K562 (cell line): ENCODE measurements at regions not wholly inside any gene's neighbourhood (a gene's known extent, or its start where the extent isn't known, plus 50 kb on each side); places are given as distances from the start of the nearest gene placed in this dataset.

ENCODE experiments used
- ATAC-seq: fragments of 200-7000 bp; cut with Tn5 transposase; 3 replicates; pipeline ENCODE4 v1.9.1; 2020; ENCODE audit warnings: moderate library complexity
- BruUV-seq: library from RNA; stranded (reverse); fragments of 400-500 nt; replicated peaks from 2 replicates; lab custom pipeline; 2021; lab: Mats Ljungman, UMichigan
- CTCF ChIA-PET: fragments of 300-600 bp; formaldehyde crosslinking; extraction: SDS; loops from one replicate; lab custom pipeline; 2021; ENCODE audit warnings: low intra/inter-chr PET ratio; lab: Yijun Ruan, JAX
- POLR2A ChIA-PET: fragments of 300-600, 350-650 bp; sonication (Branson Sonifier 250); formaldehyde crosslinking; extraction: SDS; loops from one replicate; lab custom pipeline; 2021; ENCODE audit warnings: antibody characterized with exemption, inconsistent platforms; lab: Yijun Ruan, JAX
- DNase-seq, 4 experiments: peaks; one replicate each; pipeline versions ENCODE4 v3.0.0 to v3.0.0-alpha.2; 2011 to 2018; ENCODE audit warnings: low spot score in 3 of 4, mixed read lengths in 3 of 4; ENCODE audit errors: extremely low read depth in 1 of 4
- FAIRE-seq: peaks from 2 replicates; lab custom pipeline; 2011; peaks lifted over from hg19 to GRCh38; lab: Jason Lieb, UNC
- H2AFZ ChIP-seq: 2 replicates; pipeline ENCODE4 v1.6.0; 2011; ENCODE audit warnings: low read depth, low read length, control low read depth, inconsistent platforms
- H3K27ac ChIP-seq: fragments of 200-600 bp; 3 replicates; pipeline ENCODE4 v1.8.0; 2011; ENCODE audit warnings: low read depth, mild to moderate bottlenecking, control low read depth, inconsistent platforms, low read length, moderate library complexity, mixed read lengths; ENCODE audit errors: extremely low read depth
- H3K27me3 ChIP-seq, 2 experiments: fragments of 300-600 bp in 1 of 2; 2 replicates in 1 of 2; 3 replicates in 1 of 2; pipeline versions ENCODE4 v1.6.0 to v1.8.0; 2011; ENCODE audit warnings: inconsistent platforms in 2 of 2, low read length in 2 of 2, mild to moderate bottlenecking in 1 of 2, mixed read lengths in 1 of 2, moderate library complexity in 1 of 2; ENCODE audit not compliant: control insufficient read depth in 2 of 2, insufficient read depth in 2 of 2
- H3K36me3 ChIP-seq: fragments of 300-600 bp; 3 replicates; pipeline ENCODE4 v1.8.0; 2011; ENCODE audit warnings: mild to moderate bottlenecking, low read length, inconsistent platforms; ENCODE audit not compliant: control insufficient read depth, insufficient read depth
- H3K4me1 ChIP-seq, 2 experiments: fragments of 200-600 bp in 1 of 2; replicated peaks in 1 of 2; 2 replicates in 1 of 2; 3 replicates in 1 of 2; pipeline versions ENCODE4 v1.5.1 to v1.8.0; 2011; ENCODE audit warnings: inconsistent platforms in 2 of 2, low read length in 2 of 2, mild to moderate bottlenecking in 1 of 2, mixed read lengths in 1 of 2, moderate library complexity in 1 of 2; ENCODE audit not compliant: control insufficient read depth in 2 of 2, insufficient read depth in 2 of 2
- H3K4me2 ChIP-seq: 2 replicates; pipeline ENCODE4 v1.6.1; 2011; ENCODE audit warnings: low read length, control low read depth, inconsistent platforms, mixed read lengths; ENCODE audit not compliant: insufficient read depth
- H3K4me3 ChIP-seq: fragments of 200-600 bp; sonication (generic), shearing (Covaris generic); 2 replicates; pipeline ENCODE4 v1.5.1; 2016; ENCODE audit warnings: control low read depth, inconsistent platforms
- H3K79me2 ChIP-seq: fragments of 200-600 bp; 3 replicates; pipeline ENCODE4 v1.8.0; 2011; ENCODE audit warnings: low read length, inconsistent platforms; ENCODE audit not compliant: control insufficient read depth, insufficient read depth
- H3K9ac ChIP-seq, 2 experiments: 2 replicates each; pipeline versions ENCODE4 v1.6.0 to v1.6.1; 2011; ENCODE audit warnings: low read depth in 2 of 2, low read length in 2 of 2, control low read depth in 1 of 2, inconsistent platforms in 1 of 2, mild to moderate bottlenecking in 1 of 2, mixed read lengths in 1 of 2; ENCODE audit not compliant: insufficient read depth in 1 of 2
- H3K9me1 ChIP-seq: one replicate; pipeline ENCODE4 v1.6.0; 2011; ENCODE audit warnings: inconsistent platforms, mild to moderate bottlenecking, low read length, moderate library complexity; ENCODE audit not compliant: control insufficient read depth, insufficient read depth
- H3K9me3 ChIP-seq: replicated peaks from 2 replicates; pipeline ENCODE4 v1.5.1; 2011; ENCODE audit warnings: low read depth, low read length, inconsistent platforms; ENCODE audit not compliant: control insufficient read depth, insufficient read depth
- H4K20me1 ChIP-seq: replicated peaks from 2 replicates; pipeline ENCODE4 v1.6.1; 2011; ENCODE audit warnings: low read length, inconsistent platforms, mixed read lengths; ENCODE audit not compliant: control insufficient read depth, insufficient read depth
- CREM ChIP-seq: IDR thresholded peaks from 2 replicates; pipeline ENCODE4 v1.6.1; 2014; ENCODE audit warnings: antibody characterized with exemption, low read depth
- MAFF ChIP-seq: IDR thresholded peaks from 2 replicates; pipeline ENCODE4 v1.6.1; 2012; ENCODE audit warnings: low read length, improper control_type of control experiment
- MAFG ChIP-seq: fragments of 450-650 bp; conservative IDR thresholded peaks from 2 replicates; pipeline ENCODE4 v1.6.1; 2016; ENCODE audit warnings: missing genetic modification characterization, missing compliant biosample characterization
- ZBTB11 ChIP-seq, 3 experiments: fragments of 200-800 bp in 1 of 3; fragments of 250-450 bp in 1 of 3; fragments of 450-650 bp in 1 of 3; sonication (Bioruptor Pico) in 1 of 3; sonication (Bioruptor generic) in 1 of 3; formaldehyde crosslinking in 1 of 3; IDR thresholded peaks; 2 replicates each; pipeline versions ENCODE4 v1.6.1 to v1.8.0; 2016 to 2022; ENCODE audit warnings: mild to moderate bottlenecking in 2 of 3, missing genetic modification characterization in 2 of 3, missing compliant biosample characterization in 1 of 3, moderate library complexity in 1 of 3
- ZNF316 ChIP-seq: fragments of 450-650 bp; IDR thresholded peaks from 2 replicates; pipeline ENCODE4 v1.6.1; 2016
- WGBS: fragments of 100-300 bp; shearing (Covaris generic); methylation state at CpG from one replicate; pipeline ENCODE4 v1.1.6; 2016; ENCODE audit warnings: low coverage, mixed read lengths; ENCODE audit not compliant: insufficient coverage; ENCODE audit errors: missing lambda C conversion rate; 5-methylcytosine and 5-hydroxymethylcytosine counted together
- in situ Hi-C: fragments of 300-500 bp; cut with MboI; formaldehyde crosslinking; loops from 4 replicates; pipeline ENCODE4 v1.15.0; 2018; ENCODE audit warnings: inconsistent platforms, mixed read lengths
- intact Hi-C: fragments of 100-400 bp; cut with micrococcal nuclease; formaldehyde crosslinking; loops from 2 replicates; pipeline ENCODE4 v1.14.2; 2022

- TF ChIP-seq CREM = no peak
- TF ChIP-seq ZNF316 = peak; percentile 63
- TF ChIP-seq MAFG = 0 out of 2 replicates have a peak, but pooled peaks have one; percentile 8
- 0 out of 2 replicates have a peak, but pooled peaks have one; percentile 15 for TF ChIP-seq MAFF
- in situ Hi-C loops = no loop called here
- ChIA-PET CTCF (no interaction called here), POLR2A (no interaction called here)
- no TSS peak for BruUV-seq
- Histone ChIP-seq H3K36me3 (no peaks in the 10 kb centered on the region), H3K9ac (no peak overlapping the region), H4K20me1 (no peaks in the 10 kb centered on the region), H3K9me1 (no peaks in the 10 kb centered on the region), H3K27ac (no peak overlapping the region), H3K79me2 (no peaks in the 10 kb centered on the region), H2AFZ (no peak overlapping the region), H3K4me3 (no peak overlapping the region), H3K9me3 (no peaks in the 10 kb centered on the region), H3K4me1 (no peaks in the 10 kb centered on the region), H3K4me2 (no peak overlapping the region), H3K27me3 (peaks cover 2 to 12% of the 10 kb centered on the region in 2 experiments; a peak in 3 of 5 replicates)
- FAIRE-seq (no peak), DNase-seq (no peak), ATAC-seq (no peak)
- WGBS = 0% methylated on average over 2 of the region's 2 CpGs
- intact Hi-C loops = no loop called here
Observed at GRCh38 chr3:44090036-44090435, 151.7 kb upstream of the TOPAZ1 start.

GRCh38 chr3:44092497-44092896 is 149.2 kb upstream of the TOPAZ1 start:
- Histone ChIP-seq H3K4me2 (no peak overlapping the region), H3K9me3 (no peaks in the 10 kb centered on the region), H3K27ac (no peak overlapping the region), H3K36me3 (no peaks in the 10 kb centered on the region), H3K4me3 (no peak overlapping the region), H3K27me3 (peaks cover 0 to 7% of the 10 kb centered on the region in 2 experiments; a peak in 3 of 5 replicates), H3K9me1 (no peaks in the 10 kb centered on the region), H2AFZ (no peak overlapping the region), H3K4me1 (no peaks in the 10 kb centered on the region), H3K79me2 (no peaks in the 10 kb centered on the region), H3K9ac (no peak overlapping the region), H4K20me1 (no peaks in the 10 kb centered on the region; the same call in 1 of the 2 replicates)
- FAIRE-seq (no peak), DNase-seq (no peak), ATAC-seq (no peak)
- POLR2A ChIA-PET = no interaction called here
- CTCF ChIA-PET = no interaction called here
- intact Hi-C loops (no loop called here), in situ Hi-C loops (no loop called here)
- BruUV-seq = no TSS peak
- TF ChIP-seq ZBTB11 (CRISPR knock-in tag; IDR thresholded peaks at IDR 0.05) = no peak
- 0% methylated on average over 3 of the region's 3 CpGs for WGBS
